ENCODE measurements at regions not wholly inside any gene's neighbourhood (a gene's known extent, or its start where the extent isn't known, plus 50 kb on each side); places are given as distances from the start of the nearest gene placed in this dataset.

- no peak for DNase-seq (ENCODE audit: low spot score)
- H3K9ac ChIP-seq, result no peak overlapping the region
Measured at GRCh38 chr5:52452098-52452497, 335.6 kb upstream of the ITGA1 start.

DNA sequence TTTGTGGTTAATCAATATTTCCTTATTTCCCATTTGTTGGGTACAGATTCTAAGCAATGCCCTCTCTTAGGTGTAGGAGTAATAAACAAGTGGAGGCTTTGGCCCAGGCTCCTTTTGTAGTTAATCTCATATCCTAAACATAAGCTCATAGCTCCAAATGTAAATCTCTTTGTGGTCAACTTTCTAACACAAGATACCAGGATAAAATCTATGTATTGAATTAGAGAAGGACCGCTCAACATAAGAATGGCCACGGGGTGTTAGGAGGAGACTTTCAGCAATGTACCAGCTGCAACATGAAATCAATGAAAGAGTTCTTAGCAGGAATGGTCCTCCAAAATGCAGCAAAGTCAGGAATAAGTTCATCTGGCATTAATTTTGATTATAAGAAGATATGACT lies 334.5 kb upstream of the ITGA1 start:
- no peak overlapping the region for H3K4me3 ChIP-seq
- DNase-seq (ENCODE audit: low spot score), result no peak
- H3K4me1 ChIP-seq, result no peaks in the 10 kb centered on the region
- no peaks in the 10 kb centered on the region for H3K27me3 ChIP-seq
- H3K79me2 ChIP-seq (ENCODE audit: low read depth), result no peaks in the 10 kb centered on the region
- Mint-ChIP-seq H3K27me3 (ENCODE audit: insufficient read depth, low read depth) (peaks cover 2% of the 10 kb centered on the region), H3K4me1 (peaks cover 26% of the 10 kb centered on the region), H3K9me3 (no peaks in the 10 kb centered on the region), H3K27ac (no peak overlapping the region), H3K36me3 (no peaks in the 10 kb centered on the region), H3K4me3 (no peak overlapping the region)
- H2AFZ ChIP-seq (replicated peaks), result peak overlapping the region; percentile 64
- no peaks in the 10 kb centered on the region for H3F3A ChIP-seq (ENCODE audit: low read depth)
- no peak overlapping the region for H3K27ac ChIP-seq
- no peaks in the 10 kb centered on the region for H4K20me1 ChIP-seq (ENCODE audit: low read depth)
- TF ChIP-seq CTCF (IDR thresholded peaks at IDR 0.05), result no peak
- TF ChIP-seq EZH2phosphoT487 (IDR thresholded peaks at IDR 0.05), result no peak
- TF ChIP-seq EZH2 (IDR thresholded peaks at IDR 0.05), result no peak
- no peak overlapping the region for H3K9ac ChIP-seq
- no peaks in the 10 kb centered on the region for H3K9me3 ChIP-seq (ENCODE audit: low read depth)
- H3K4me2 ChIP-seq, result no peak overlapping the region
- no peaks in the 10 kb centered on the region for H3K36me3 ChIP-seq

More at GRCh38 chr5:52452098-52452497, 335.6 kb upstream of the ITGA1 start:
- H3K4me3 ChIP-seq, result no peak overlapping the region
- H3K36me3 Mint-ChIP-seq, result no peaks in the 10 kb centered on the region
- no peak overlapping the region for H3K4me2 ChIP-seq
- H3K4me3 Mint-ChIP-seq, result no peak overlapping the region
- H3K4me1 ChIP-seq, result no peaks in the 10 kb centered on the region
- no peaks in the 10 kb centered on the region for H4K20me1 ChIP-seq (ENCODE audit: low read depth)
- H3K9me3 Mint-ChIP-seq, result no peaks in the 10 kb centered on the region
- H3K79me2 ChIP-seq (ENCODE audit: low read depth), result no peaks in the 10 kb centered on the region
- TF ChIP-seq CTCF (IDR thresholded peaks at IDR 0.05) (no peak), EZH2phosphoT487 (IDR thresholded peaks at IDR 0.05) (no peak), EZH2 (IDR thresholded peaks at IDR 0.05) (no peak)
- H3K27me3 ChIP-seq, result no peaks in the 10 kb centered on the region
- no peak overlapping the region for H2AFZ ChIP-seq (replicated peaks)
- H3K27ac Mint-ChIP-seq, result no peak overlapping the region
- no peaks in the 10 kb centered on the region for H3F3A ChIP-seq (ENCODE audit: low read depth)
- H3K36me3 ChIP-seq, result no peaks in the 10 kb centered on the region
- peaks cover 2% of the 10 kb centered on the region for H3K27me3 Mint-ChIP-seq (ENCODE audit: insufficient read depth, low read depth)
- no peak overlapping the region for H3K27ac ChIP-seq
- H3K4me1 Mint-ChIP-seq, result peaks cover 37% of the 10 kb centered on the region
- no peaks in the 10 kb centered on the region for H3K9me3 ChIP-seq (ENCODE audit: low read depth)

GRCh38 chr5:52455920-52456319 lies 331.8 kb upstream of the ITGA1 start:
- Histone ChIP-seq H3K4me3 (no peak overlapping the region), H4K20me1 (ENCODE audit: low read depth) (no peaks in the 10 kb centered on the region), H3K9ac (no peak overlapping the region), H2AFZ (replicated peaks) (no peak overlapping the region), H3K4me2 (no peak overlapping the region), H3K9me3 (ENCODE audit: low read depth) (no peaks in the 10 kb centered on the region), H3K27ac (no peak overlapping the region), H3K36me3 (no peaks in the 10 kb centered on the region), H3F3A (ENCODE audit: low read depth) (no peaks in the 10 kb centered on the region), H3K4me1 (no peaks in the 10 kb centered on the region), H3K79me2 (ENCODE audit: low read depth) (no peaks in the 10 kb centered on the region), H3K27me3 (no peaks in the 10 kb centered on the region)
- DNase-seq (ENCODE audit: low spot score), result no peak
- Mint-ChIP-seq H3K27ac (no peak overlapping the region), H3K36me3 (no peaks in the 10 kb centered on the region), H3K9me3 (no peaks in the 10 kb centered on the region), H3K4me3 (no peak overlapping the region), H3K4me1 (peaks cover 3% of the 10 kb centered on the region), H3K27me3 (ENCODE audit: insufficient read depth, low read depth) (peaks cover 2% of the 10 kb centered on the region)
- TF ChIP-seq EZH2phosphoT487 (IDR thresholded peaks at IDR 0.05) (no peak), CTCF (IDR thresholded peaks at IDR 0.05) (no peak), EZH2 (IDR thresholded peaks at IDR 0.05) (no peak)

Measured in neural progenitor cell (in vitro differentiated cells).